ENCODE measurements at regions not wholly inside any gene's neighbourhood (a gene's known extent, or its start where the extent isn't known, plus 50 kb on each side); places are given as distances from the start of the nearest gene placed in this dataset.
A peak's percentile ranks its signal among the peaks of the same experiment; 100 is the strongest.
"Not testable (repeated sequence)": the region's sequence is repeated elsewhere in the genome, so short reads cannot be mapped to it uniquely, and the experiment has no call there.

DNA sequence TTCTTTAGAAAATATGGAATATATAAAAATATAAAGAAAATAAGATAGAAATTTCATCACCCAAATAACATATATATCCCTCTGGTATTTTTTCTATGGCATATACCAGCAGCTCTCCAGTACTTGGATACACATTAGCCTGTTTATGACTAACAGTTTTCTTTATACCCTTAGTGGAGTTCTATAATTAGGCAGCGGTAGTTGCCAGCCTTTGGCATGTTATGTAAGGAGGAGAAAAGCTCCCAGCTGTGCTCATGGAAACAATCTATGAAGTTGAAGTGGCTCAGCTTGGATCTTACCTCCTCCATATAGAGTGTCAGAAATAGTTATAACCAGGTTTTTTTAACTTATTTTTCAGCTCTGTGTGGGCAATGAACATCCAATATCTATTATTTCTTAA lies 1636.8 kb downstream of the AMY1C start:
- no peak for DNase-seq (ENCODE audit: low spot score)

DNA sequence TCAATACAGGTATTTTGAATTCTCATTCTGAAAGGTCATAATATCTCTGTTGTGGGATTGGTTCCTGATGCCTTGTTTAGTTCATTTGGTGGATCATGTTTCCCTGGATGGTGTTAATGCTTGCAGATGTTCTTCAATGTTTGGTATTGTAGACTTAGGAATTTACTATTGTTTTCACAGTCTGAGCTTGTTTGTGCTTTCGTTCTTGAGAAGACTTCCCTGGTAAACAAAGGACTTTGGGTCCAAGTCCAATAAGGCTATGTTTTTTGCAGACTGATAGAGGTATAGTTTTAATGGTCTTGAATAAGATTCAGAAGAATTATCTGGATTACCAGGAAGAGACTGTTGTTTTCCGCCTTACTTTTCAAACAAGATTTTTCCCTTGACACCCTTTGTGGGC lies 1646.3 kb downstream of the AMY1C start:
- DNase-seq (ENCODE audit: low spot score), result no peak

DNA sequence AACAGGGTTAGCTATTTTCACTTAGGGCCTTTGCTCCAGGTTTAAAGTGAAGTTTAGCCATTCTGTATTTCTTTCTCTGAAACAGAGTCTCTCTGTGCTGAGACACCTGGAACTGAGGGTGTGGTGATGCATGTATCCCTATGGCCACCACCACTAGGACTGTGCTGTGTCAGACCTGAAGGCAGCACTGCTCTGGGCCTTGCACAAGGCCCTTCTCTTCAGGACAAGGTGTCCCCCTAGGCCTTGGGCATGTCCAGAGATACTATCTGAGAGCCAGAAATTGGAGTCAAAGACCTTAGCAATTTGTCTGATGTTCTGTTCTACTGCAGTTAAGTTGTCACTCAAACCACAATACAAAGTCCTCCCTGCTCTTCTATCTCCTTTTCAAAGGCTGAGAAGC lies 1649.2 kb downstream of the AMY1C start:
- DNase-seq (ENCODE audit: low spot score), result no peak

DNA sequence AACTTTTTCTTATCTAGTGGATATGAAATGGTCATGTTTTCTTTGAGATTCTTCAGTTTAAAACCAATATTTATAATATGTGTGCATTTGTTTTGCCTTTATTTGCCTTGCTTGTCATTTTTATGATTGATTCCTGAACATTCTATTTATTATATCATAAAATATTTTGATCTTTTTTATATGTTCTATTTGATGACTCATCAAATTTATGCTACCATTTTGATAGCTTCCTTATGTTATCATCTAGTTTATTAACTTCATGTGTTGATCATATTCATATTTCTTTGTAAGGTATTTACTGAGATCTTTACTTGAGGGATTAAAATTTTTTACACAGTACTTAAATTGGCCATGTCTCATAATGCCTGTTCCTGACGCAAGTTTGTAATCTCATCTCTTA lies 1650.0 kb downstream of the AMY1C start:
- DNase-seq (ENCODE audit: low spot score), result no peak

DNA sequence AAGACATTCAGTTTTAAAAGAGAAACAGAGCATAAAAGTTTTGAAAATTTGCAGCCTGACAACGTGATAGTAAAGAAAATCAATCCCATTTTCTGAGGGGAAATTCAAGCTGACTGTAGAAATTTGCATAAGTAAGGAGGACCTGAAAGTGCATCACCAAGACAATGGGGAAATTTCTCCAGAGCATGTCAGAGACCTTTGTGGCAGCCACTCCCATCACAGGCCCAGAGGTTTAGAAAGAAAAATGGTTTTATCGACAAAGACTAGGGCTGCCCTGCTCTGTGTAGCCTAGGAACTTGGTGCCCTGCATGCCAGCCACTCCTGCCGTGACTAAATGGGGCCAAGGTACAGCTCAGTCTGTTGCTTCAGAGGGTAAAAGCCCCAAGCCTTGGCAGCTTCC lies 1640.2 kb upstream of the PRMT6 start:
- DNase-seq (ENCODE audit: low spot score), result no peak

DNA sequence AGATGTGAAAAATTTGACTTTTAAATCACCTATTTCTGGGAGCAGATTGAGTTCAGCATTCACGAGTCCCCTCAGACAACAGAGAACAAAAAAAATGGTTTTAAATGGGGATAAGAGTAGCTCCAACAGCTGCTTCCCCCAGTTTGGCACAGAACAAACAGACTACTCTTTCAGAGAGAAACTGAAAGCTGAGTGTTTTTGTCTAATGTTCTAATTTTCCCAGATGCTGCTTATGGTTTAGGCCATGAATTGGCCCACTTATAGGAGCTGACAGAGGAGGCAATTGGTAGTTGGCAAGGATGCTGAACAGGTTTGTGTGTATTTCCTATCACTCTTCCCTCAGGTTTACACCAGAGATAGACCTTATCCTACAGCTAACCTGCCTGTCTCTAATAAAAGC lies 1637.4 kb upstream of the PRMT6 start:
- DNase-seq (ENCODE audit: low spot score), result no peak

DNA sequence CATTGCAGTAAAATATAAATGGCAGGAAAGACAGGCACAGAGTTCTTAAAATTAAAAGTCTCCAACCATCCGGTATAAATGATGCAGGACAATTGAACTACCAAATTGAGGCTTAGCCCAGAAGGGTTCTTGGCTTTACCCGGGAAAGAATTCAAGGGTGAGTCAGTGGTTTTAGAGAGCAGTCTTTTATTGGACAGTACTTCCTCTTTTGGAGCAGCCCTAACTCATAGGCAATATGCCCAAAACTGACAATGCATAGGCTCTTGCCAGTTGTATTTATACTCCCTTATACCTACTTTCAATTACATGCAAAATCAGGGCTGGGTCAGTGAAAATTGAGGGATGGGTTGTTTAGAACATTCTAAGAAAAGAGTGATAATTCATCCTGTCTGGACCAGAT lies 1628.9 kb upstream of the PRMT6 start:
- DNase-seq (ENCODE audit: low spot score), result no peak

DNA sequence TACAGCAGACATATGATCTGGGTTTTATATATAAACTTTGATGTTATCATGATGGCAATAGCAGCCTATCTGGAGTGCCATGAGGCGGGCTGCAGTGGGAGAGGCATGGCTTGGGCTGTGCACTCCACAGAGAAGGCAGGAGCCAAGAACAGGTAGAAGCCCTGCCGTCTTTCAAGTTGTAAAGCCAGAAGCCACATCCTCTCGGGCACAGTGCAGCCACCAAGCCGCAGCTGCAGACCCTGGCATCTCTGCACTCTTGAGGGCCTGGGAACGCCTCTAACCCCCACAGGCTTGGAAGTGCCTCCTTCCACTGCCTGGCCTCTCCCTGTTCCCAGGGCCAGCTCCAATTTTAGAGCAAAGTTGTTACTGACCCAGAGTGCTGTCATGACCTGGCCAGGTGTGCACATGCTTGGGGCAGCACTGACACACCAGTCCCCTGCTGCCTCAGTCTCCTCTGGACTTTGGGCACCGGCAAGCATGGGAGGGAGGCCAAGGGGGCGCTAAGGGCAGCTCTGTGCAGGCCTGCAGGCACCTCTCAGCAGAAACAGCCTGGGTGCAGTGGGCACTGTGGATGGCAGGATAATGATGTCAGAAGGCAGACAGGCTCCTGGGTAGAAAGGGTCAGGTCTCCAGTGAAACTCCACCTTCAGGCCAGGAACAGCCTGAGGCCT lies 1619.8 kb upstream of the PRMT6 start:
- DNase-seq (ENCODE audit: low spot score), result no peak

DNA sequence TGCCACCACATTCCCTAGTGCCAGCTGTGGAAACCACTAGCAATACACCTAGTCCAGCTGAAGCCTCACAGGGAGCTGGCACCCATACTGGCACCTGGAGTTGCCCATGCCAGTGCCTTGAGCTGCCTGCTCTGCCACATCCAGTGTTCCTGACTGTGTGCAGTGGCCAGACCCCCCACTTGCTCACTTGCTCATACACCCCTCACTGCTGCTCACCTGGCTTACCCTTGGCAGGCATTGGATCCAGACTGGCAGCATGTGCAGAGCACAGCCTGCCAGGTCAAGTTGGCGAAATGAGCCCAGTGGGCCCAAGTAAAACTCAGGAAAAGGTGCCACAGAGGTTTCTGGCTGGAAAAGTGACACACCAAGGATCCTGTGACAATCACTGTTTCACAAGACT lies 1618.6 kb upstream of the PRMT6 start:
- no peak for DNase-seq (ENCODE audit: low spot score)

DNA sequence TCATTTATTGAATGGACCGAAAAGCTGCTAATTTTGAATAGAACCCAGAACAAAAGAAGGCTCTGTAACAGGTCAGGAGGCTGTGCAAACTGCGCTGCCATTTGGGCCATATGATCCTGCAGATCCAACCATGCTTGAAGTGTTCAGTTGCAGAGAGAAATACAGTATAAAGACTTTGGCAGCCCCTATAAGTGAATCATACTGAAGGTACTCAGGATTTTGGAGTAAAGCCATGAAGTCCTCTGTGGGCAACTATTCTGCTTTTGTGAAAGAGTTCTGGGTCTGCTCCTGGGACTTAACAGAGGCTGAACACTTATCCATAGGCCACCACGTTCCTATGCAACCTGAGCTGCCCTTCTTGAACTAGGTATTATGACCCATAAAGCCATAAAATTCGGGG lies 1613.6 kb upstream of the PRMT6 start:
- no peak for DNase-seq (ENCODE audit: low spot score)

DNA sequence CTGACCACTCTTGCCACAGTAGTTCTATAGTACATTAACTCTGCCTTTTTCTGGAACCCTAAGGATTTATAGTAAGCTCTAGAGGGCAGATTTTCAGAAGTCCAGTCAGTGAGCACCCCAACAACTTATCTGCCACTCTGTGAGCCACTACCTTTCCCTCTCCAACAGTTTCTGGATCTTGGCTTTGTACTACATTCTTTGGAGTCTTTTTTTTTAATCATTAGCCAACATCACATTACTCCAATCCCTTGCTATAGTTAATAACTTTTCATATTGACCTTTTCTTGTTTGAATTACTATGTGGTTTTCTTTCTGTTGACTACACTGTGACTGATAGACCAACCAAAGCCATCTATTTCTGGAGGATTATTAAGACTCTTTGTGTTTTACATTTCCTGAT lies 1596.7 kb upstream of the PRMT6 start:
- no peak for DNase-seq (ENCODE audit: low spot score)

DNA sequence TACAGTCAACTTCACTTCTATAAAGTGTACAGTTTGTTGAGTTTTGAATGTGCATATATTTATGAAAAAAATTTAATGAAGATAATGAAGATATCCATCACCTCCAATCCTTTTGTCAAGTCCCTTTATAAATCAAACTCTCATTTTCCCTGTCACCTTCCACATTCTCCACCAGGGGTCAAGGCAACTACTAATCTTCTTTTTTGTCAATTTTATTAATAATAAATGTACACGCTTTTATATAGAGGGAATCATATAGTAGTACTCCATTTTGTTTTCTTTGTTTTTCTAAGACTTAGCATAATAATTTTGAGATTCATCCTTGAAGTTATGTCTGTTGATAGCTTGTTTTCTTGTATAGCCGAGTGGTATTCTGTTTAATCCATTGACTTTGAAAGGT lies 1594.2 kb upstream of the PRMT6 start:
- no peak for DNase-seq (ENCODE audit: low spot score)

DNA sequence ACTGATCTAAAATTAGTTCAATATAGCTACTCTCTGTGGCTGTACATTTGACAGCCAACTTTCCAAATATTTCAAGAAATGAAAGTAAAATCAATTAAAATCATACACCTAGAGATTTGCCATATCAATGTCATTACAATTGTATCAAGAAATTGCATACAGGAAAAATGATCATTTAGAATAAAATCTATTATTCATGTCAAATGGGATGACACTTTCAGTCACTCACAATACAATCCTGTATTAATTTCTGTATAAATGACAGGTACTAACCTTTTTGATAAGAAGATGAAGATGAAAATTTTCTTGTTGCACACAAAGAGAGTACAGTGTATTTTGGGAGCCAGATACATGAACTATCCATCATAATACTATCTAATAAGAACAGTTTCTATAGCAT lies 1588.9 kb upstream of the PRMT6 start:
- no peak for DNase-seq (ENCODE audit: low spot score)

DNA sequence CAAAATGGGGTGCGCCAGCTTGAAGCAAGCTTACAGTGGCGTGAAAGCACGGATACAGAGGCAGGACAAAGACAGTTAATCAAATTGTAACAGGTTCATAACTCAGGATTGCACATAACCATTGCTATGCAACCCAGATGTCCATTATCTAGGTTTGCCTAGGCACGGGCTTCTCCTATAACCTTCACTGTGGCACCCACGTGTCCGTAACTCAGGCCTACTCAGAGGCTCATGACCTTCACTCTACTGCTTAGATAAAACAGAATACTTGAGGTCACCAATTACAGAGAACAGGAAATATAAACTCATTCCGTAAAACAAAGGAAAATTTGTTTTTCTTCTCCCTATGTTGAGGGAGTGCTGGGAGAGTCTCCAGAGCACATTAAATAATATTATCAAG lies 1585.9 kb upstream of the PRMT6 start:
- DNase-seq (ENCODE audit: low spot score), result not testable (repeated sequence)

DNA sequence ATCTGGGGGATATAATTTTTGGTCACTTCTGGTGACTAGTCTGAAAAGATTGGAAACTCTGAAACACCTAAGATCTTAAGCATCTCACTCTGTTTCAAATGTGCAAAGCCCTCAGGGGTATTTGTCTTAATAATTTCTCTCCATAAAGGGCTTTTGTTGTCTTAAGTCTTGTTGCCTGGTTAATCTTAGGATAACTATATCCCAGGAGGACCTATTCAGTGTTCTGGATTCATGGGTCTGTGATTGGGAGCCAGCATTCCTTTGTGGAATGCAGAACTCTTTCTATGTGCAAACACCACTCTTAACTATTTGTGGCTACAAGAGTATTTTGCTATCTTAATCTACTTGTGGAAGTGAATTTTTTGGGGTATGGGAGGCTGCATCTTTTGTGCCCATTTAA lies 1573.0 kb upstream of the PRMT6 start:
- no peak for DNase-seq (ENCODE audit: low spot score)

DNA sequence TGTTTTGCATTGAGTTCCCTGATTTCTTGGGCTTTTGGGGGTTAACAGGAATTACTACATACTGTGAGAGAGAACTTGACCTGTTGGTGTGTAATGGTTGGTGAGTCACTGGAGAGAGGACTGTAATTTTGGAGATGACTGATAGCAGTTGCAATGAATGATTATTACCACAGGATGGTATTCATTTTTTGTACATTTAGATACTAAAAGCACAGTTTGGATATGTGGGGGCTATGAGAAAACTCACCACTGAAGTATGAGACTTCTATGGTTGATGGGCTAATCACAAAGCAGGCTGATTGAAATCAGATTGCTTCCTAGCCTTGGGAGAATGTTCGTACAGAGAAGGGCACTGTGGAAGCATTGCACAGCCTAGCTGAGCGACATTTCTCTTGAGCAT lies 1571.3 kb upstream of the PRMT6 start:
- DNase-seq (ENCODE audit: low spot score), result peak; percentile 2

DNA sequence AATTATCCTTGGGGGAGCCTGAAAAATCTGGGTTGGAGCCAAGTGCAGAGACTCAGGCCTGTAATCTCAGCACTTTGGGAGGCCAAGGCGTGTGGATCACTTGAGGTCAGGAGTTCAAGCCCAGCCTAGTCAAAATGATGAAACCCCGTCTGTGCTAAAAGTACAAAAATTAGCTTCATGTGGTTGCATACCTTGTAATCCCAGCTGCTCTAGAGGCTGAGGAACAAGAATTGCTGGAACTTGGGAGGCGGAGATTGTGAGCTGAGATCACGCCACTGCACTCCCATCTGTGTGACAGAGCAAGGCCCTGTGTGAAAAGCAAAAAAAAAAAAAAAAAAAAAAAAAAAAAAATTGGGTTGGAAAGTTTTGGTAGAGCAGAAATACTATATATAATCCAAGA lies 1563.6 kb upstream of the PRMT6 start:
- no peak for DNase-seq (ENCODE audit: low spot score)

DNA sequence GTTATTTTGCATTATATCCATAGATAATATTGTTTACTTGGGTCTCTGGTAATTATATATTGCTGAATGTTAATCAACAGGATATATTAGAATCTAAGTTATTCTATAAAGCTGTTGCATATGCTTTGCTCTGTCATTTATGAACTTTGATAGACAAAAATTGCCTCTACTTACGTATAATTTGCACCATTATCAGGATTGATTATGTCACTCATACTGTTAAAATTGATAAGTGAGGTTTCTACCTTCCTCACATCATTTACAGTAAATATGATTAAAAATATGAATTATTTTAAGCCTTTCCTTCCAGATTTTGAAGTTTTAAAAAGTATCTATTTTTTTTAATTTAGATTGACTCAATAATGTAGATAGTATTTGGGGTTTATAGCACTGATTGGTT lies 1540.4 kb upstream of the PRMT6 start:
- DNase-seq (ENCODE audit: low spot score), result no peak

DNA sequence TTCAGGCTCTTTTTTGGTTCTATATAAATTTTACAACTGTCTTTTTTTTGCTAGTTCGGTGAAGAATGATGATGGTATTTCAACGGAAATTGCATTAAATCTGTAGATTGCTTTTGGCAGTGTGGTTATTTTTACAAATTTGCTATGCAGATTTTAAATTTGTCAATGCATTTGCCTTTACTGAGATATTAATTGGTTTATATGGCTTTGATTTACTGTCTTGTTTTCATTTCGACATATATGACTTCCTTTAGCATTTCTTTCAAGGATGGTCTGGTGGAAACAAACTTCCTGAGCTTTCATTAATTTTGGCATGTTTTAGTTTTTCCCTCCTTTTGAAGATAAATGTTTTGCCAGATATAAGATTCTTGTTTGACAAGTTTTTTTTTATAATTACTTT lies 1522.5 kb upstream of the PRMT6 start:
- no peak for DNase-seq (ENCODE audit: low spot score)

DNA sequence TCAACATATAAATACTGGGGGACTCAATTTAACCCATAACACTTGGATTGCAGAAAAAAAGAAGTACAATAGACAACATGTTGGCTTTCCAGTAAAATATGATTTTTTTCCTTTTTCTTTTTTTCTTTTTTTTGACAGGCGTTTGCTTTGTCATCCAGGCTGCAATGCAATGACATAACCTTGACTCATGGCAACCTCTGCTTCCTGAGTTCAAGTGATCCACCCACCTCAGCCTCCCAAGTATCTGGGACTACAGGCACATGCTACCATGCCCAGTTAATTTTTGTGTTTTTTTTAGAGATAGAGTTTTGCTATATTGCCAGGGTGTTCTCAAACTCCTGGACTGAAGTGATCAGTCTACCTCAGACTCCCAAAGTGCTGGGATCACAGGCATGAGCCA lies 1512.0 kb upstream of the PRMT6 start:
- no peak for DNase-seq (ENCODE audit: low spot score)

DNA sequence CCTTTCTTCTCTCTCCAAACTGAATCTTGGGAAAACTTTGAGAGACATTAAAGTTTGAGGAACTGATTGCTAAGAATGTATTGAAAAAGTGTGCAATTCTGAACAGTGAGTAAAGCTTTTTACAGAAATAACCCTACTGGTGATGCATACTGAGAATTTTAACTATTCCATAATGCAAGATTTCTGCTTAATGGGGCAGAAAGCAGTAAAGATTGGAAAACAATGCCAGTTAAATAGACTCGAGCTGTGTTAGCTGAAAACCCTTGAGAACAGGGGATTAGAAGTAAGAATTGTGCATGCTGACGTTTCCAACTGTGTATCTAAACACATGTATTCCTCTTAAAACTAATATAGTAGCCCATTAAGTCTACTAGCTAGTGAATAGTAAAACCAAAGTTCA lies 1500.2 kb upstream of the PRMT6 start:
- DNase-seq (ENCODE audit: low spot score), result no peak

DNA sequence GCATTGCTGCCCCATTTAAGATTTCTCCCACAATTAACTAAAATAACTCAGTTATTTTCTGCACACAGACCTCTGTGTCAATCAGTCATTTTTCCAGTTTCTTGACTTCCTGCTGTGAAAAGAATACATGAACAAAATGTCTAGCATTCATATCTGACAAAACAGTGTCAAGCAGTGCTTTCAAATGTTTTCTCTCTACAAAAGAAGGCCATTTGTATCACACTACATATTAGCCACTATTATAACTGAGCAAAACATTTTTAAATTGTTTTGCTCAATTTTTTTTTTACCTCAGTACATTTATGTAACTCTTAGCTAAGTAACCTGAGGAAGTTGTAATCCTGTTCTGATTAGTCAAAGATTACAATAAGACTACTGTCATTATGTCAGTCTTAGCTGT lies 1498.5 kb upstream of the PRMT6 start:
- no peak for DNase-seq (ENCODE audit: low spot score)

DNA sequence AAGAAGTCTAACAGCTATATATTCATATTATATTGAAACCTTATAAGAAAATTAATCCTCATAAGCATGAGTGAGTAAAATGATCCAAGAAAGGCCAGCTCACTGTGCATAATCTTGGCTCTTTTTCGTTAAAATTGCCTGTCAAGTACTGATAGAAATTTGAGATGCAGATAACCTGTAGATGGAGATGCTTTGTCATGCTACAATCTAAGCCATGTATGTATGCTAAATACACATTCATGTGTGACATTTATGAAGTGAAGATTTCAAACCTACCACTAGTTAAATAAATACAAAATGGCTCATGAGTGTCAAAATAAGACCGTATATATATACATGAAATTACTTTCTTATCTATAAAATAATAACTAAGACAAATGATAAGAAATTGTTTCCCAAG lies 1491.5 kb upstream of the PRMT6 start:
- DNase-seq (ENCODE audit: low spot score), result no peak

DNA sequence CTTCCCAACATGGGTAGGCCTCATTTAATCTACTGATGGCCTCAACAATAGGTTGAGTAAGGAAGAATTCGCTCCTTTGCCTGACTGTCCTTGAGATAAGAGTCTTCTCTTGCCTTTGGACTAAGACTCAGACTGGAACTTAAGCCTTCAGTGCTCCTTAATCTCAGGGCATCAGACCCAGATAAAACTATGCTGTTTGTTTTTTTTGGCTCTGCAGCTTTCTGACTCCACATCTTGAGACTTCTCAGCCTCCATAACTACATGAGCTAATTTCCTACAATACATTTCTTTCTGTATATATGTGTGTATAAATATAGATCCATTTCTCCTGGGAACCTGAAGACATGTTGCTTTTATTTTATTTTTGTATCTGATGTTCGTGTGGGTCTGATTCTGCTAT lies 1470.7 kb upstream of the PRMT6 start:
- no peak for DNase-seq (ENCODE audit: low spot score)

DNA sequence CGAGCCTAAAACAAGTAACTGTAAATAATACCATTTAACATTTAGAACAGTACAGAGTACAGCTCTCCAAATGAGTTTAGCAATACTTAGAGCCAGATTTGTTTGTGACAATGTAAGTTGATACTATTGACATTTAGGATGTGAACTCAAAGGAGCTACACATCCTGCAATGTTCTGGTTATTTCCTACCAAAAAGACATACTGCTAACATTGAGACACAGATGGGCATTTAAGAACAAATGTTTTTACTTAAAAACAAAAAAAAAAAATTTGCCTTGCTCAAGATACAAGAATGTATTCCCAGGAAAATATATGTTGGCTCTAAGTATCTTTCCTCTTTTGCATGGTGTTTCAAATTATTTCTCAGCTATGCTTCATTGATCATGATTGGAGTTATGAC lies 1464.8 kb upstream of the PRMT6 start:
- DNase-seq (ENCODE audit: low spot score), result no peak

Measured in AG08395 (cell line).